ENCODE measurements at regions not wholly inside any gene's neighbourhood (a gene's known extent, or its start where the extent isn't known, plus 50 kb on each side); places are given as distances from the start of the nearest gene placed in this dataset.
A peak's percentile ranks its signal among the peaks of the same experiment; 100 is the strongest.

DNA sequence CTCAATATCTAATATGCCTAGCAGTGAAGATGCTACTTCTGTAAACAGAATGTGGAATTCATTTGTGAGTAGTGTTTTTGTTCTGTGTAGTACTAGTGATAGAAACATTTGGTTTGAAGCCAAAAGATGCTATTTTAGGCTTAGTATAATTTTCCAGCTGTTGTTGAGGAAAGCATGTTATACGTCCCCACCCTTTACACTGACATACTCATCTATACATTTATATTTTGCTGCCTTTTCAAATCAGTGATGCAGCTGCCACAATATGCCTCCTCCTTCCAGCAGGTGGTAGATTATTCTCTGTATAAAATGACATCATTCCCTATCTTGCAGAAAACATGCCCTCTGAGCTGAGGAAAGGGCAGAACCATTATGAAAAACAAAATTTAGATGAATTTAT lies 1217.6 kb upstream of the GJE1 start:
- Histone ChIP-seq H3K9me3 (no peaks in the 10 kb centered on the region), H3K4me1 (no peaks in the 10 kb centered on the region), H3K4me3 (no peak overlapping the region), H3K27me3 (ENCODE audit: low read depth) (no peaks in the 10 kb centered on the region), H3K36me3 (replicated peaks) (no peaks in the 10 kb centered on the region)
- no peak for DNase-seq (ENCODE audit: low spot score in 2 of 2)
- in situ Hi-C loops (cut with MboI; ENCODE audit: low sequenced_read_pairs): no loop called here

GRCh38 chr6:140912686-140913085 lies 1220.0 kb upstream of the GJE1 start:
- DNase-seq (ENCODE audit: low spot score in 2 of 2): no peak
- in situ Hi-C loops (cut with MboI; ENCODE audit: low sequenced_read_pairs): no loop called here
- no peak overlapping the region for H3K4me3 ChIP-seq

DNA sequence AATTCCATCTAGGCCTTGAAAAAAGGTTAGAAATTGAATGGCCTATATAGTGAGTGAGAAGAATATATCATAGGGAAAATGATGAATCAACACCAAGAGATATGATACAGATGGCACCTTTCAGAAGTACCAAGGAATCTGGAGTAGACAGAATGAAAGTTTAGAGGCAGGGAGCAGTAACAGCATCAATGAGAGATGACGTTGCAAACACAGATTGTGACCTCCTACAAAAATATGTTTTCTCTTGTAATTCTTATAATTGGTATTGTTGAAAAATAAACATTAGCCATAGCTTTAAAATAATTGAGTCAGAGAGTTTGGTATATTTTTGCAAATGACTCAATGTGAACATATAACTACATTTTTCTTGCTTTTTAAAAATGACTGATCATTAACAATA lies 1223.1 kb upstream of the GJE1 start:
- no peak for DNase-seq (ENCODE audit: low spot score in 2 of 2)
- no peak overlapping the region for H3K4me3 ChIP-seq
- no peaks in the 10 kb centered on the region for H3K4me1 ChIP-seq
- in situ Hi-C loops (cut with MboI; ENCODE audit: low sequenced_read_pairs): no loop called here
- no peaks in the 10 kb centered on the region for H3K27me3 ChIP-seq (ENCODE audit: low read depth)
- no peaks in the 10 kb centered on the region for H3K36me3 ChIP-seq (replicated peaks)
- H3K9me3 ChIP-seq: no peaks in the 10 kb centered on the region

More at GRCh38 chr6:140912686-140913085, 1220.0 kb upstream of the GJE1 start:
- Histone ChIP-seq H3K9me3 (no peaks in the 10 kb centered on the region), H3K4me1 (no peaks in the 10 kb centered on the region), H3K36me3 (replicated peaks) (no peaks in the 10 kb centered on the region), H3K27me3 (ENCODE audit: low read depth) (no peaks in the 10 kb centered on the region)

DNA sequence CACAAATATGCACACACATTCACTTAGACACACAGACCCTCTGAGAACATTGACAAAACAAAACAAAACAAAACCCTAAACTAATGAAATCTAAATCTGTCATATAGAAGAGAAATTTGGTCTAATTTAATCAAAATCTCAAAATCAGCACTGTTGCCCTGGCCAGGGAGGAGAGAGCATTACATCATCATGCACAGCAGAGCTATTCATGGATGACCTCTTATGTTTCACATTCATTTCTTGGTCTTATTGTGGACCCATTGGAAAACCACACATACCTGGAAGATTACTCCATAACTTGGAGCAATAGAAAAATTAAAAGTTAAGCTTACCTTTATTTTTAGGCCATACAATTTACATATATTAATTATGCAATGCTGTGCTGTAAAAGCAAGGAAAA lies 1223.6 kb upstream of the GJE1 start:
- no peak for DNase-seq (ENCODE audit: low spot score in 2 of 2)
- H3K4me3 ChIP-seq: no peak overlapping the region
- no peaks in the 10 kb centered on the region for H3K4me1 ChIP-seq
- no peaks in the 10 kb centered on the region for H3K27me3 ChIP-seq (ENCODE audit: low read depth)
- H3K9me3 ChIP-seq: no peaks in the 10 kb centered on the region
- in situ Hi-C loops (cut with MboI; ENCODE audit: low sequenced_read_pairs): no loop called here
- no peaks in the 10 kb centered on the region for H3K36me3 ChIP-seq (replicated peaks)

DNA sequence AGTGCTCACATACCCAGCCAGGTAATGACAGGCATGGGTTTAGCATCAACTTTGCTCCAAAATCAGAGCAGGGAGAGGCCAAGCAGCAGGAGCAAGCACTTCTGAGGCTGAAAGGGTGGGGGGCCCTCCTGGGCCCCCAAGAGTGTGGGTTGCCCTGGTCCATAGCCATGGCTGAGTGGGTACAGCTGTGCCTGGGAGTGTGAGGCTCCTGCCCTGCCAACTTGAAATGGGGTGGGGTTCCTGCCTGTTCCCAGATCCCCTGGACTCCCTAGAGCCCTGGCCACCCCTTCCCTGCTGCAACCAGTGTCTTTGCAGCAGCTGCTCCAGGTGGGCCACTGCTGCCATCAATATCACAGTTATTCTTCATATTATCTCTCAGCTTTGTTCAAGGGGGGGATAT lies 1224.2 kb upstream of the GJE1 start:
- Histone ChIP-seq H3K27me3 (ENCODE audit: low read depth) (no peaks in the 10 kb centered on the region), H3K4me3 (no peak overlapping the region), H3K36me3 (replicated peaks) (no peaks in the 10 kb centered on the region), H3K9me3 (no peaks in the 10 kb centered on the region), H3K4me1 (no peaks in the 10 kb centered on the region)
- in situ Hi-C loops (cut with MboI; ENCODE audit: low sequenced_read_pairs): no loop called here
- DNase-seq (ENCODE audit: low spot score in 2 of 2): no peak

GRCh38 chr6:140907235-140907634 lies 1225.5 kb upstream of the GJE1 start:
- DNase-seq (ENCODE audit: low spot score in 2 of 2): no peak
- in situ Hi-C loops (cut with MboI; ENCODE audit: low sequenced_read_pairs): no loop called here
- no peak overlapping the region for H3K4me3 ChIP-seq

GRCh38 chr6:140905724-140906123 lies 1227.0 kb upstream of the GJE1 start:
- Histone ChIP-seq H3K4me3 (no peak overlapping the region), H3K4me1 (no peaks in the 10 kb centered on the region), H3K36me3 (replicated peaks) (no peaks in the 10 kb centered on the region), H3K27me3 (ENCODE audit: low read depth) (no peaks in the 10 kb centered on the region), H3K9me3 (no peaks in the 10 kb centered on the region; the same call in 1 of the 2 replicates)
- no peak for DNase-seq (ENCODE audit: low spot score in 2 of 2)
- in situ Hi-C loops (cut with MboI; ENCODE audit: low sequenced_read_pairs): no loop called here

More at GRCh38 chr6:140907235-140907634, 1225.5 kb upstream of the GJE1 start:
- H3K9me3 ChIP-seq: no peaks in the 10 kb centered on the region
- no peaks in the 10 kb centered on the region for H3K27me3 ChIP-seq (ENCODE audit: low read depth)
- no peaks in the 10 kb centered on the region for H3K4me1 ChIP-seq
- no peaks in the 10 kb centered on the region for H3K36me3 ChIP-seq (replicated peaks)

DNA sequence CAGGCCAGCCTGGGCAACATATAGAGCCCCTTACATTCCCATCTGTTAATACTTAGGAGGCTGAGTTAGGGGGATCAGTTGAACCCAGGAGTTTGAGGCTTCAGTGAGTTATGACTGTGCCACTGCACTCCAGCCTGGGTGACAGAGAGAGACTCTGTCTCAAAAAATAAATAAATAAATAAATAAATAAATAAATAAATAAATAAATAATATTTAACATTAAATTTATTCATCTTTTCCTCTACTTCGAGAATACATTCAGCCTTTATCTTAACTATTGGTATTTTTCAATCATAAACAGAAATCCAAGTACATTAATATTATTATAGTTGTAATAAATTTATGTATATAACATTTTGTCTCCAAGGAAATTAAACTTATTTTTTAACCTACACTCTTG lies 1227.7 kb upstream of the GJE1 start:
- H3K4me3 ChIP-seq: no peak overlapping the region
- in situ Hi-C loops (cut with MboI; ENCODE audit: low sequenced_read_pairs): no loop called here
- H3K27me3 ChIP-seq (ENCODE audit: low read depth): no peaks in the 10 kb centered on the region
- no peaks in the 10 kb centered on the region for H3K4me1 ChIP-seq
- H3K9me3 ChIP-seq: no peaks in the 10 kb centered on the region; the same call in 1 of the 2 replicates
- no peaks in the 10 kb centered on the region for H3K36me3 ChIP-seq (replicated peaks)
- no peak for DNase-seq (ENCODE audit: low spot score in 2 of 2)

- Histone ChIP-seq H3K9me3 (no peaks in the 10 kb centered on the region; the same call in 1 of the 2 replicates), H3K4me1 (peaks cover 7% of the 10 kb centered on the region; the same call in 1 of the 2 replicates), H3K36me3 (replicated peaks) (peaks cover 23% of the 10 kb centered on the region), H3K4me3 (peak overlapping the region; percentile 61), H3K27me3 (ENCODE audit: low read depth) (no peaks in the 10 kb centered on the region)
- peak; percentile 76 to 85 for DNase-seq (ENCODE audit: low spot score in 2 of 2)
- in situ Hi-C loops (cut with MboI; ENCODE audit: low sequenced_read_pairs): no loop called here
Measured at GRCh38 chr6:140897804-140898573, 1234.7 kb upstream of the GJE1 start.

DNA sequence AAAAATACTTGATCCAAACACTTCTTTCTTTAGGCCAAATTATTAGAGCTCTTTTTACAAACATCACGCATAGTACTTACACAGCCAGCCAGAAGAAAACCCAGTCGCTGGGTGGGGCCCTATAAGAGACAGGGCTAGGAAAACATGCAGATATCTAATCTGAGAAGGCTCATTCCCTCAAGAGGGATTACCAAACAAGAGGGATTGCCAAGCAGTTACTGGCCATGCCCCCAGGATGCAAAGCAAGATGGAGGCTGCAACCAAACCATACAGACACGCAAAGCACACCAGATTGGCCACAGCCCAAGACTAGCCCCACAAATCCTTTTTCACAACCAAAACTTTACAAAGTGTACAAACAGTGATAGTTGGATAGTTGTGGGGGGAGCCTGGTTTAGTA lies 1235.4 kb upstream of the GJE1 start:
- Histone ChIP-seq H3K4me3 (peak overlapping the region; percentile 61), H3K9me3 (no peaks in the 10 kb centered on the region; the same call in none of the 2 replicates), H3K27me3 (ENCODE audit: low read depth) (no peaks in the 10 kb centered on the region), H3K4me1 (peaks cover 7% of the 10 kb centered on the region; the same call in 1 of the 2 replicates), H3K36me3 (replicated peaks) (peaks cover 23% of the 10 kb centered on the region)
- in situ Hi-C loops (cut with MboI; ENCODE audit: low sequenced_read_pairs): no loop called here
- peak; percentile 74 to 82 for DNase-seq (ENCODE audit: low spot score in 2 of 2)

DNA sequence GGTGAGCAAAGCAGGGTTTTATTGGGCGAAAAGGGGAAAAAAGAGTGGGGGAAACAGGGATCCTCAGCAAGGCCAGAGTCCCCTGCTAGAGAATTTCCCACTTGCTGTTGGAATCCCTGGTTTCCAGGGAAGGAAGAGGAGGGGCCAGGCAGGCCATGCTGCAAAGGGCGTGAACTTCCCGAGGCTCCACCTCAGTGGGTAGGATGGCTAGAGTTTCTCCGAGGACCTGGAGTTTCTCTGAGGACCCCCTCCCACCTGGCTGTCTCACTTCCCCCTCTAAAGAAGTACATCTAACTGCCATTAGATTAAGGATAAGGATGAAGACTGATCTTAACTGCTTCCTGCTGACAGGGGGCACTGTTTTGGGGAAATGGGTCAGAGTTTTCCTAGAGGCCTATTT lies 1239.3 kb upstream of the GJE1 start:
- no peak for DNase-seq (ENCODE audit: low spot score in 2 of 2)
- H3K36me3 ChIP-seq (replicated peaks): peaks cover 23% of the 10 kb centered on the region
- no peaks in the 10 kb centered on the region for H3K27me3 ChIP-seq (ENCODE audit: low read depth)
- peaks cover 5% of the 10 kb centered on the region; the same call in 1 of the 2 replicates for H3K4me1 ChIP-seq
- no peak overlapping the region for H3K4me3 ChIP-seq
- H3K9me3 ChIP-seq: no peaks in the 10 kb centered on the region; the same call in 1 of the 2 replicates
- in situ Hi-C loops (cut with MboI; ENCODE audit: low sequenced_read_pairs): no loop called here

- DNase-seq (ENCODE audit: low spot score in 2 of 2): no peak
- no peak overlapping the region for H3K4me3 ChIP-seq
- H3K27me3 ChIP-seq (ENCODE audit: low read depth): no peaks in the 10 kb centered on the region
- 0 out of 2 replicates have a peak, but pooled peaks cover 1% of the 10 kb centered on the region for H3K4me1 ChIP-seq
- H3K36me3 ChIP-seq (replicated peaks): no peaks in the 10 kb centered on the region
- no peaks in the 10 kb centered on the region for H3K9me3 ChIP-seq
- in situ Hi-C loops (cut with MboI; ENCODE audit: low sequenced_read_pairs): no loop called here
Measured at GRCh38 chr6:140879946-140880345, 1252.8 kb upstream of the GJE1 start.

- Histone ChIP-seq H3K4me1 (0 out of 2 replicates have a peak, but pooled peaks cover 2% of the 10 kb centered on the region), H3K27me3 (ENCODE audit: low read depth) (no peaks in the 10 kb centered on the region), H3K36me3 (replicated peaks) (no peaks in the 10 kb centered on the region), H3K9me3 (no peaks in the 10 kb centered on the region), H3K4me3 (no peak overlapping the region)
- in situ Hi-C loops (cut with MboI; ENCODE audit: low sequenced_read_pairs): no loop called here
- DNase-seq (ENCODE audit: low spot score in 2 of 2): no peak
Measured at GRCh38 chr6:140874066-140874465, 1258.7 kb upstream of the GJE1 start.

GRCh38 chr6:140872885-140873284 lies 1259.8 kb upstream of the GJE1 start:
- Histone ChIP-seq H3K4me3 (no peak overlapping the region), H3K9me3 (no peaks in the 10 kb centered on the region)
- in situ Hi-C loops (cut with MboI; ENCODE audit: low sequenced_read_pairs): no loop called here

More at GRCh38 chr6:140872885-140873284, 1259.8 kb upstream of the GJE1 start:
- DNase-seq (ENCODE audit: low spot score in 2 of 2): no peak
- Histone ChIP-seq H3K36me3 (replicated peaks) (no peaks in the 10 kb centered on the region), H3K27me3 (ENCODE audit: low read depth) (no peaks in the 10 kb centered on the region), H3K4me1 (0 out of 2 replicates have a peak, but pooled peaks cover 2% of the 10 kb centered on the region)
